ENCODE measurements at regions not wholly inside any gene's neighbourhood (a gene's known extent, or its start where the extent isn't known, plus 50 kb on each side); places are given as distances from the start of the nearest gene placed in this dataset.

GRCh38 chr7:18306696-18307095 is 188.9 kb upstream of the HDAC9 start (continued):
- TF ChIP-seq ZNF462 (CRISPR knock-in tag; IDR thresholded peaks at IDR 0.05), result no peak

- Mint-ChIP-seq H3K4me3 (no peak overlapping the region), H3K36me3 (ENCODE audit: low read depth) (no peaks in the 10 kb centered on the region), H3K27ac (no peak overlapping the region), H3K27me3 (ENCODE audit: insufficient read depth, low read depth, poor library complexity) (no peaks in the 10 kb centered on the region), H3K9me3 (no peaks in the 10 kb centered on the region), H3K4me1 (no peaks in the 10 kb centered on the region)
- H2AFZ ChIP-seq, result no peak overlapping the region
- peaks cover 4% of the 10 kb centered on the region; the same call in 1 of the 2 replicates for H3K9me2 ChIP-seq (ENCODE audit: insufficient read depth)
- no peak overlapping the region for H3K4me2 ChIP-seq
- no peaks in the 10 kb centered on the region for H3F3A ChIP-seq (replicated peaks; ENCODE audit: low read depth)
- no peaks in the 10 kb centered on the region for H3K36me3 ChIP-seq (ENCODE audit: insufficient read depth)
- no peak overlapping the region for H3K4me3 ChIP-seq
- DNase-seq (ENCODE audit: low spot score), result no peak
- ATAC-seq, result no peak
- H3K79me2 ChIP-seq (replicated peaks; ENCODE audit: insufficient read depth), result no peaks in the 10 kb centered on the region
- H3K27ac ChIP-seq (ENCODE audit: low read depth), result no peak overlapping the region
- no peaks in the 10 kb centered on the region for H3K27me3 ChIP-seq (ENCODE audit: insufficient read depth)
- H4K20me1 ChIP-seq (replicated peaks; ENCODE audit: insufficient read depth), result no peaks in the 10 kb centered on the region
- H3K4me1 ChIP-seq (ENCODE audit: insufficient read depth), result no peaks in the 10 kb centered on the region; the same call in 1 of the 2 replicates
- no peak for TF ChIP-seq EZH2 (IDR thresholded peaks at IDR 0.05; ENCODE audit: low read depth, unreplicated experiment)
- TF ChIP-seq CTCF (conservative IDR thresholded peaks at IDR 0.05; ENCODE audit: low read depth in 2 of 2), result no peak
- no peak for TF ChIP-seq CREB1 (CRISPR knock-in tag; IDR thresholded peaks at IDR 0.05; ENCODE audit: low read depth)
- no peak for TF ChIP-seq STAT1 (IDR thresholded peaks at IDR 0.05; ENCODE audit: unreplicated experiment)
- no peak for TF ChIP-seq ZNF331 (CRISPR knock-in tag; IDR thresholded peaks at IDR 0.05; ENCODE audit: low read depth)
- TF ChIP-seq POLR2AphosphoS5 (IDR thresholded peaks at IDR 0.05; ENCODE audit: low read depth), result no peak
- TF ChIP-seq REST (IDR thresholded peaks at IDR 0.05; ENCODE audit: unreplicated experiment), result no peak
Observed at GRCh38 chr7:18308938-18309337, 186.6 kb upstream of the HDAC9 start.

All from GM23338 (cell line).